Middle frontal gyrus (tissue), 1 donor: ENCODE measurements at regions not wholly inside any gene's neighbourhood (a gene's known extent, or its start where the extent isn't known, plus 50 kb on each side); places are given as distances from the start of the nearest gene placed in this dataset.

Experiments
- DNase-seq: peaks from one replicate; pipeline ENCODE4 v3.0.0-alpha.2; 2015; ENCODE audit warnings: low spot score; ENCODE audit errors: extremely low spot score

DNA sequence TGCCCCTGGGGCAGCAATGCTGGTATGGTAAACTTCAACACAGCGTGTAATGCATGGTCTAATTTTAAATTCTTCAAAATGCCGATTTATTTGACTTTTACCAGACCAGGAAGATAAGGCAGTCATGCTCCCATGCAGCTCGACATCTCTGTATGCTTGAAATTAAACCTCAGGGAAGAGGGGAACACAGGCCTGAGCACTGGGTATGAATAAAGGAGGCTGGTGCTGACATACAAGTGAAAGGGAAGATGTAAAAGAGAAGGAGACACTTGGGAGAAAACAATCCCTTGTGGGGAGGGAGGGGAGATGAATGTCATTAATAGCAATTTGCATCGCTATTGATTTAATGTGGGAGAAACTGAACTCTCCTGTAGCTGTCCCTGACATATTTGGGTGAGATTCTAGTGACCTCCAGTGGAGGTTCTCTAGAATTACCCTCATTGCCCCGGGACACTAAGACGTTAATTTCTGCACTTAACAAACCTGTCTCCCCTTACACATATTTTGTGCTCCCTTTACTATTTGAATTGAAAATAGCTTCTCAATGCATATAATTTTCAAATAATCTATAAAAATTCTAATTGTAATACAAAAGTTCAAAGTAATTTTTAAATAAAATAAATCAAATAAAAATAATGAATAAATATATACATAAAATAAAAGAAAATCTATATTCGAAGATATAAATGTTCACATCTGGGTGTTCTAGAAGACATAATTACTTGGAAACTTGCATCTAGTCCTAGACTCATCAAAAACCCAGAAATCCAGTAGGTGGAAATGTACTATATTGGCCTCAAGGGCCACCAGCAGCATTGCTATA lies 283.1 kb downstream of the LMX1A start:
- peak; percentile 36 for DNase-seq

DNA sequence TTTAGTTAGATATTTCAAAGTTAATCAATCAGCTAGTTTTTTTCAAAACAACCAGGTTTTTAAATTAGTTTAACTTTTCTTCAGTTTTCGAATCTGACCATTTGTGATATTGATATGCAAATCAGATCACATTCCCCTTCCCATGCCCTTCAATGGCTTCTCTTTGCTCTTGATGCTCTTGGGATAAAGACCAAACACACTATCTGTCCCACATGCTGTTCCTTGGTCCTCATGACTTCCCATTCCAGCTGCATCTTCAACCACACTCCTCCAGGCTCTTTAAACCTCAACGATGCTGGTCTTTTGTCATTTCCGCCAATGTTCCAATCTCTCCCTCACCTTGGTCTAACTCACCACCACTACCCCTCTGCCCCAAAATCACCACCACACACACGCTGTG lies 285.8 kb downstream of the LMX1A start:
- DNase-seq, result no peak

DNA sequence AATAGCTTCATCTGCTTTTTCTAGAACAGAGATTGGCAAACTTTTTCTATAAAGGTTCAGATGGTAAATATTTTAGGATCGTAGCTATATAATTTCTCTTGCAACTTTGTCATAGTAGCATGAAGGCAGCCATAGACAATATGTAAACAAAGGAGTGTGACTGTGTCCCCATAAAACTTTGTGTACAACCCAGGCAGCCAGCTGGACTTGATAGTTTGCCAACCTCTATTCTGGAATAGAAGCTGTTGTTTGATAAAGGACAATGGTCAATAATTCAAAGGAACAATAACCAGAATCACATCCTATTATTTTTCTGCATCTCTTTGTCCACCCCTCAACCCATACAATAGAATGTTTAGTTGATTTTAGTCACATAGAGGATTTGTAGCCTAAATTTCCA lies 286.7 kb downstream of the LMX1A start:
- DNase-seq, result peak; percentile 69

DNA sequence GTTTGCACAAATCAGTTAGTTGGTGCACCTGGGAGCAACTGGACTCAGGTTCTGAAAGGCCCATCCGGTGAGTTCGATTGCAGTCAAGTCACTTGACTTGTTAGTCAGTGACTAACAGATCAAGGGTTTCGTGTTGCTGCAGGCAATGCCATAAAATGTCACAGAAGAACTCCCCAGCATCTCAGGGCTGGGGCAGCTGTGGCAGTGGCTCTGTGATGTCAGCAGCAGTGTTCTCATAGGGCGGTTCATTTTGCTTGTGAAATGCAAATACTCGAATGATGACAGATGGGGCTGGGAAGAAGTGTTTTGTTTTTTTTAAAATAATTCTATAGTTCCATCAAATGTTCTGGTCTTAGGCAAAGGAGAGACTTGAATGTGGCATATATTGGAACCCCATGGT lies 287.8 kb downstream of the LMX1A start:
- DNase-seq, result peak; percentile 23

DNA sequence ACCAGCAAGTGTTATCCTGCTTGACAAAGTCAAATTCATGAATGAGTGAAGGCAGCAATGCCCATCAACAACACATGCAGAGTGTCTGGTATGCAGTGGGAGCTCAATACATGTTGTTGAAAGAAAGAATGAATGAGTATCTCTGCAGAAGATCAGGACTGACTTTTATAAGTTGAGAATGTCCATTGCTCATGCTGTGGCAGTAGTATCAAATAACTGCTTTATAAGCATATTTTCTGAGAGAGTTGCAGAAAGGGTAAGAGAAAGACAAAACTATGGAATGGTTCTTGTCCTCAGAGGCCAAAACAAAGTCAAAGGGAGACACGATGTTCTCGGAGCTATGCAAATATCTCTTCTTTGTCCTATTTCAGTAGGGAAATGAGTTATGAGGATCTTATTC lies 288.7 kb downstream of the LMX1A start:
- DNase-seq, result no peak

DNA sequence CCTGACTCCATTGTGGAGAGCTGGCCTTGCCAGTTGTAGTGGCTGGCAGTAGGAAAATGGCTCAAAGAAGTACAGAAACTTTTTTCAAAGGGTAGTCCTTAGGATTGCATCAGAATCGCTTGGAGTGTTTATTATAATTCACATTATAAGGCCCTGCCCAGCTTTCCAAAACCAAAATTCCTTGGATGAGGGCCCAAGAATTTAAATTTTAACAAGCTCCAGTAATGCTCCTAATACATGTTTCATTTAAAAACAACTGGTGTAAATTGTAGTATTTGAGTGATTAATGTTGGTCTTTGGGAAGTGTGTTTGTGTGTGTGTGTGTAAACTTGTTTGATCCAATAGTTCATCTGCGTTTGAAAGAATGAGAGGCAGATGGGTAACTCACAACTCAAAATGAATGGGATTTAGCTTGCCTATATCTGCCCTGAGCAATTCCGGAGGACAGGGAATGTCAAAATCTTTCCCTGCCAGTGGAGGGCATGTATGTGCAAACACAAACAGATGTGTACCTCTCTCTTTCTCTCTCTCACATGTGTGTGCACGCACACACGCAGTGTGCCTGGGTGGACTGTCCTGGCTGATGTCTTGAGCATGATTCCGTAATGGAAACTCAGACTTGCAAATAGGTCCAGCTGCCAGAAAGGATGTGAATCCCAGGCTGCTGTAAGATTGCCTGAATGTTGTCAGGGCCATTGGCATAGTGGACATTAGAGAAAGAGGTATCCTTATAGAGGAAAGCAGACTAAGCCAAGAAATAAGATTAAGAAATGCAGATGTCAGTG lies 293.1 kb downstream of the LMX1A start:
- DNase-seq, result no peak

DNA sequence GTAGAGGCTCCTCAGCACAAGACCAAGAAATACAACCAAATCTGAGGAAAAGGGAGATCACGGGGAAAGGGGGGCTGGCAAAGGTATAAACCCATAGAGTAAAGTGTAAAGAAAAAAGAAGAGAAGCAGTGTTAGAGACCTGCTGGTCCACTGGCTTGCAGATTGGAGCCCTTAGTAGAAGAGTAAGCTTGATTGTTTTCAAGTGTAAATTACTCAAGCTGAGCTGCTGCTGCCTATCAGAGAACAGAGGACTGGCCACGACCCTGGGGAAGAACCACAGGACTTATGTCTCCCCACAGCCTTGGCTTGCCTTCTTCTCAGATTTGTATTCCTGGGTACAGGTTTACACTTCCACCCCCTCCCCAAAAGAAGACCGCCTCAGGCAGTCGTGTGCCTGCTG lies 294.2 kb downstream of the LMX1A start:
- no peak for DNase-seq

DNA sequence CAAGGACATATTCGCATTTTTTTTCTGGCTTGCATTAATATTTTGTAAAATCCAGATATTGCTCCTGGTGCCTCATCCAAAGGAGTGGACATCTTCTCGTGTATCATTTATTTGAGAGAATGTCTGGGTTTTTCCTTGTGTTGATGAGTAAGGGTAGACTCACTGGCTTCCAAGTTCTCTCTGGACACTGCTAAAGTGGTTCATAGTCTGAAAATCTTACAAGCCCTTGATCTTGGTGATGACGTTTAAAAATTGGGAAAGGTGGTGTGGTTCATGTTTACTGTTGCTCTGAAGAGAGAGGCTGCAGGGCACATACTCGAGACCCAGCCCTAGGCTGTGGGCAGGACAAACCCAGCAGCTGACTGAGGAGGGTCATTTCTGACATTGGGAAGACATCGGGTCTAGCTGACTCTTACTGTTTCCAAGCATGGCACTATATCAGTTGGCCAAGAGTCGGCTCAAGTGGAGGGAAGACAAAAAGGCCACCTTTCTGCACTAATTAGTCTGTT lies 296.2 kb downstream of the LMX1A start:
- DNase-seq, result no peak

DNA sequence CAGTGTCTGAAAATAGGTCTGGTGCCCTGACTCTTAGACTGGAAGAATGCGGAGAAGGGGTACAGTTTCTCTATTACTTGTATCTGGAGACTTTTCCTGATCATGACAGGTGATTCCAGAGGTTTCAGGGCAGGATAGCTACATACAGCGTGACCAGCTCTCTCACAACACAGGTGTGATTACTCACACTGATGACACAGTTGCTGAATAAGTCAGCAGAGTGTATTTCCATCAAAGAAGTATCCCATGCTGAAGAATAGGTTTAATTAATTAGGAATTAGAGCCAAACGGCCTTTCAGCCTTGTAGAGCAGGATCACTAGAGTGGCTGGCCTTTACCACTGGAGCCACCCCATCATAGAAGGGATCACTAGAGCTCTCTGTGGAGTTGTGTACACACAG lies 298.6 kb downstream of the LMX1A start:
- no peak for DNase-seq

DNA sequence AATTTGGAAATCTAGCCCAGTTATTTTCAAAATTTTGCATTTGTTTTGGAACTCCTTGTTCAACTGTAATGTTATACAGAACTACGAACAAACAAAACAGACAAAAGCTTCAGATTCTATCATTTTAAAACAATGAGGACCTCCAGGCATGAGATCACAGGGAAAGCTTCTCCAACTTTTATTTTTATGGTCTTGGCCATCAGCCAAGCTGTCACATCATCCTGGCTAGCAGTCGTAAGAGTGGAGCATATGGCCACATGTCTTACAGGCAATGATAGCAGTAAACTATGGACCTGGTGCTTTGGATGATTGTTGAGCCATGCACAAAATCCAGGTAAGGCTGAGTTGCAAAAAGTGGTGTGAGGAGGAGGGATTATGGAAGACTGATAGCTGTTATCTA lies 299.6 kb downstream of the LMX1A start:
- DNase-seq, result no peak

DNA sequence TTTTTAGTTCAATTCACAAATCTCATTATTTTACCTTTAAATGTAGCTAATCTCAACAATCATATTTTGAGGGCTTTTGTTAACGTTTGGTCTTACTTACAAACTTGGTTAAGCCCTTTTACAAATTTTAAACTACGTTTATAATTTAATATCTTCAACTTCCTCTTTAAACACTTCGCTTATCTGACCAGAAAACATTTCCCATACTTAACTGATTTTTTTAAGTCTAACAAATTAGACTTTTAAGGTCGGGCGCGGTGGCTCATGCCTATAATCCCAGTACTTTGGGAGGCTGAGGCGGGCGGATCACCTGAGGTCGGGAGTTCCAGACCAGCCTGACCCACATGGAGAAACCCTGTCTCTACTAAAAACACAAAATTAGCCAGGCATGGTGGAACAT lies 300.9 kb downstream of the LMX1A start:
- no peak for DNase-seq

DNA sequence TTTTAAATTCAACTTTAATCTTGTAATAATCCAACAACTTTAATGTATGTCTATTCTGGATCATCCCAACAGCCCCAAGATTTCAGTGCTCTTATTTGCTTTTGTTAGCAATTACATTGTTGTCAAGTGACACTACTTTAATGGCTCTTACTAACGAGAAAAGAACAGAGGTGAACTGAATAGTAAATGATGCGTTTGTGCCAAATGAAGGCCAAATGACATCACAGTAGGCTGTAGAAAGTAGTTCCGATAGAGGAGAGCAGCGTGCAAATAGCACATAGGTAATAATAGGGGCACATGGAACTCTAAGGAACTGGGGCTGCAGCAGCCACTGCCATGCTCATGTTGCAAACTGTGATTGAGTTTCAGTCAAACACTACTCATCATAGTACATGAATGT lies 301.9 kb downstream of the LMX1A start:
- DNase-seq, result no peak

DNA sequence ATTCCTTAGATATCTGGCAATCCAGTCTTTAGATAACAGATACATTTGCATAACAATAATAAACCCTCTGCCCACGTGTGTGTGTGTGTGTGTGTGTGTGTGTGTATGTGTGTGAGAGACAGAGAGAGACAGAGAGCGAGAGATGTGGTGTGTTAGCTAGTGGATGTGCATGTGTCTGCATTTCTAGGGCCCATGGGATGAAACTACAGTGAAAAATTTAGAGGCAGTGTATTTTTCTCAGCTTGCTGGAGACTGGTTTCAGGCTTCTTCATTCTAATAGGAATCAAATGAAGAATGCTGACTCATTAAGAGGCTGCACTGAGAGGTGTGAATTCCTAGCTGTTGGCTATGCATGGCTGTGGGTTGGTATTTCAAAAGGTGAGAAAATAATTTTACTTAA lies 303.2 kb downstream of the LMX1A start:
- no peak for DNase-seq

DNA sequence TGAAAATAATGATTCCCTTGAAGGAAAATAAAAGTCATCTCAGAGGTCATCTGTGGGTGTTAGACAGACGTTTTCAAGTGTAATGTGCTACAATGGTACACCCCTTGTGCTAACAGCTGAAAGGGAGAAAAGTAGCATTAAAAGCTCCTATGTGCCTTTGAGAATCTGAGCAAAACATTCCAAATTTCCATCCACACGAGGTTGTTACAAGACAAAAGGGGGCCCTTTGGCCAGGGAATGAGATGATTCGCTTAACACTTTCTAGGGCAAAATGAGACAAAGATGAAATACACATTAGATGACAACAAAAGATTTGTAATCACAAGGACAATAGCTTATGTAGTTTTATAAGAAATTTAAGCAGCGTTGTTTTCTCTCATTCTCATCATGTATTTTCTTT lies 303.6 kb downstream of the LMX1A start:
- DNase-seq, result no peak

DNA sequence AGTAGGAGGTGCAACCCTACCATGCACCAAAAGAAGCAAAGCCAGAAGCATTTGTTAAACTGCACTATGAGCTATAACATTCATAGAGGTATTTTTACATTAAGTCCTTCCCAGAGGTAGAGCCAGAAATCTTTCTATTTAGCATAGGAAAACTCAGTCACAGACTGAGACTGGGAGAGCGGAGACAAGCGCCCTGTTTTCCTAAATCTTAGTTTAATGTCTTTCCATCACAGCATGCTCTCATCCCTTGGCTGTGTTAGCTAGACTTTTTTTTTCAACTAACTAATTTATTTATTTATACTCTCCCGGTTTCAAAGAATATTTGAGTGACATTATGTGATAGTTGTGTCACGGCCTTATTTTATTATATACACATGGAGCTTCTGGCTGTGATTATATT lies 304.1 kb downstream of the LMX1A start:
- no peak for DNase-seq

DNA sequence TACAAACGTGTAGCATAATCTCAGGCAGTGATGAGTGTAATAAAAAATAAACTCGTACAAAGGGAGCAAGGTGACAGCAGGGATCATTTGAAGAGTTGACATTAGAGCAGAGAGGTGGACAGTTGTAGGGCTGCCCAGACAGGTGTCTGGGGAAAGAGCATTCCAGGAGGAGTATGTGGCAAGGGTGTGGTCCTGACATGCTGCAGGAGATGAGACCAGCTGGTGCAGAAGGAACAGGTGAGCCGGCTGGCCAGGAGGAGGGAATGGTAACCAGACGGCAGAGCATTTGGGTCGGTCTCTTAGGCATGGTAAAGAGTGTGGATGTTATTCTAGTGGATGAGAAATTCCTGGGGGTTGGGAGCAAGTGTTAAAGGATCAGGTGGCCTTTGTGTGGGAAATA lies 306.3 kb downstream of the LMX1A start:
- no peak for DNase-seq

DNA sequence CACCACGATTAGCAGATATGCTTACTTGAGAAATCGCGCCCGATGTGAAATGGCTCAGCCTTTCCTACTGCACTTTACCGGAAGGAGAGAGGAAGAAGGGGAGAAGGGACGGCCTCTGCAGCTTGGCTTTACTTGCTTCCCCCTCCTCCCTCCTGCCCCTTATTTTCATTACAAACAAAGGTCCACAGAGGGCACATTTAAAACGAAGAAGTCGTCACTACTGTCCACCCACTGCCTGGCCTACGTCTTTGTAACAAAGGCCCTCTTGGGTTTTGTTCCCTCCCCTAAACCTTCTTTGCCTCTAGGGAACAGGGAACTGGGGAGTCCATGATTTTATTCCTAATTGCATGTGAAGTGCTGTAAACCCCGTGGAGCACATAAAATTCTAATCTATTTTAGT lies 308.5 kb downstream of the LMX1A start:
- DNase-seq, result no peak

DNA sequence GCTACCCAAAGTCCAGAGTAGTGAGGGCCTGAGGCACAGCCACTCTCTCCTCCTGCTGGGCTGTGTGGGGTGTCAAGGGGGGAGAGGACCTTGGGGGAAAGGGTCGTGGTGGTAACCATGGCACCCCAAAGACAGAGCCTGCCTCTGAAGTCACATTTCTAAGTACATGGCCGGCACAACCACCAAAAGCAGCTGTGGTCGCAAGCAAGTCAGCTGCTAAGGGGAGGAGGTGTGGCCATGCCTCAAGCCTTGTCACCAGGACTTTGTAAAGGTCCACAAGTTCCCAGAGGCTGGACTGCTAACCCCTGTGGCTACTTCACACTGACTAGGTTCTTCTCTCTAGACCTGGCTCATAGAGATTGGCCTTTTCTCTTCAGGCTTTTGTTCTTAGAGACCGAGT lies 310.6 kb downstream of the LMX1A start:
- DNase-seq, result no peak

DNA sequence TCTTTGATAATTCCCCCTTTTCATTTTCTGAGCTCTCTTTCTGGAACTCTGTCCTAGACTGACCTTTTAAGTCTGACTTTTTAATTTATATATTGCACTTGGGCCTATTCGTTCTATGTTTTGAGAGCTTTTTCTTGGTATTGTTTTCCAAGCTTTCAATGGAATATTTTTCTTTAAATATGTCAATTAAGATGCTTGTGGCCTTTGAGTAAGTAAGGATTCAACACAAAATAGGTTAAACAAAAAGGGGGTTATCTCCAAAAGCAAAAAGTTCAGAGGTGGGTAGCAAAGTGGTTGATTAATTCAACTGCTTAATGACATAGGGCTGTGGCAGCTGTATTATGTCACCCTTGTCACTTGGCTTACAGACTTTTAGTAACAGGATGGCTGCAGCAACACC lies 315.9 kb downstream of the LMX1A start:
- DNase-seq, result no peak

DNA sequence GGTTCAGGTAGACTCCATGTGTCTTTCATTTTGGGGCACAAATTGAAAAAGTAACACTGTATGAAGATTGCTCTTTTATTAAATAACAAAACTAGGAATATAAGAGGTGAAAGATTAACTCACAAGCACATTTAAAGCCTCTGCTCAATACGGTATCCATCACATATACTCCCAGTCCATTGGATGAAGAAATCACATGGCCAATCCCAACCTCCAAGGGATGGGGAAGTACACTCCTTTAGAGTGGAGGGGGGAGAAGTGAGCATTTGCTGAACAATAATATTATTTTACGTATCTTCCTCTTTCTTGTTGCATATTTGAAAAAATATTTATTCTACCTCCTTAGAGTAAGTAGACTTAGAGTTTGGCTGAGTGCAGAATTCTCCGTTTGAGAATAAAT lies 316.5 kb downstream of the LMX1A start:
- DNase-seq, result no peak

DNA sequence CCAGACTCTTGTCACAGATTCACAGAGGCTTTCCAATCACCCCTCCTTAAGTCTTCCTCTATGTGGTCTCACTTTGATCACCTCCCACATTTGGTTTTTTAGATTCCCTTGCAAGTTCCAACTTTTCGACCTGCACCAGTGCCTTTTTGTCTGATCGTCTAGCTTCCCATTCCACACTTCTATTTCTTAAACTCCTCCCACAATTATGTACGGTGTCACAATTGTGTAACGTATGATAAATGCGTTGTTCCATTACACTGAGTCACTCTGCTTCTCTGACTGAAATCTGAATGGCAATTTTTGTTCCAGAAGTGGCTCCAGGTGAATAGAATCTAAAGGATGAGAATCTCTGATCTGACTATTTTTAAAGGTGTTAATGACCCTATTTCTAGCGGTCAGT lies 320.1 kb downstream of the LMX1A start:
- DNase-seq, result no peak

DNA sequence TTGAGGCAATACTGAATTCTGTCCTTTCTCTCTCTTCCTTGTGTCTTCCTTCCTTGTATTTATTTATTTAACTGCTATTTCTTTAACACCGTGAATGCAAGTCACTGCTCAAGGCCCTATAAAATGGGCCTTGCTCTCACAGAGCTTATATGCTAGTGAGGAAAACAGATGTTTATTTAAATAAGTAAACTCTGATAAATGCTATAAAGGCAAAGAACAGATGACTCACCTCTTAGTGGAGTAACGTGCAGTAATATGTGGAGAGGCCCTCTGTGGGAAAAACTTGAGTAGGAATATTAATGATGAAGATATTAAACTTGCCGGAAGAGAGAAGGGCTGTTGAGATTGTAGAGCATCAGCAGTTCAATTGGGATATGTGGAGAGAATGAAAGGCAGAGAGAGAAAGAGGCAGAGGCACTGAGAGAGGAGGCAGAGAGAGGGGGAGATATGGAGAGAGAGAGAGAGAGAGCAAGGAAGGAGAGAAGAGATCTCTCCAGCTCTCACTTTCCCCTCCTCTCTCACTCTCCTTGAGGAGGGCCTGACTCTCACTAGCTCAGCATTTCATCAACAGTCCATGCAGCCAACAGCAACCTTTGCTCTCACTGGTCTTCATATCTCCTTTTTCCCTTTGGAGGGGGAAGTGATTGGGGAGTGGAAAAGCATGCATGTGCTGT lies 322.2 kb downstream of the LMX1A start:
- no peak for DNase-seq
